ENCODE measurements at regions not wholly inside any gene's neighbourhood (a gene's known extent, or its start where the extent isn't known, plus 50 kb on each side); places are given as distances from the start of the nearest gene placed in this dataset.

GRCh38 chr4:34191443-34191842 is 2052.9 kb downstream of the ARAP2 start:
- no peak for DNase-seq (ENCODE audit: low spot score)

GRCh38 chr4:34193451-34194154 is 2050.7 kb downstream of the ARAP2 start:
- no peak for DNase-seq (ENCODE audit: low spot score)

DNA sequence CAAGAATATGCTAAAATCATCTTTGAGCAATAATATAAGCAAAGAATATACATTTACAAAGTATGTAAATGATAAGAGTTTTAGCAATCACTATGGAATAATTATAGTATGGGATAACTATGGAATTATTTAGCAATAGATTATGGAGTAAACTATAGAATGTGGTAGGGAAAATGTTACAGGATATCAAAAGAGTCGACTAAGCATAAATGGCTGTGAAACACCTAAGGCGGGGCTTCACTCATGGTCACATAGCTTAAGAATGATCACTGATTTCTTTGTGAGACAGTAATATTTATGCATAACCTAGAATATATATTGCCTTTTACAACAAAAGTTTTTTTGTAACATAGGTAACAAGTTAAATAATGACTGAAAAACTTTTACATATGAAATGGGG is 2049.7 kb downstream of the ARAP2 start:
- DNase-seq (ENCODE audit: low spot score), result no peak

DNA sequence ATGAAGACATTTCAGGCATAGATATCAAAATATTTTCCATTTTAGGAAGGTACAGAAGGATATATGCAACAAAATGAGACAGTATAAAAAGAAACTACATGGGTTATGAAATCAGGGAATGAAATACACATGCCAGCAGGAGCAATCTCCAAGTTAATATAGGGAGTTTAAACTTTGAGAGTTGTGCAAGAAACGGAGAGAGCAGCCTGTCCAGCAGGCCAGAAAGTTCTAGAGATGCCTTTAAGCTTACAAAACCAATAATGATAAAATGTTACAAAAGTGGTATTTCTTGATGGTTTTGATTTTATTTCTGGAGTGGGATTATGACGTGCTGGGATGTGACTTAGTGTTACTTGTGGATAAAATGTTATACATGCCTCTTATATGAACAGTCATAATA is 2047.9 kb downstream of the ARAP2 start:
- no peak for DNase-seq (ENCODE audit: low spot score)

- DNase-seq (ENCODE audit: low spot score), result no peak
Measured at GRCh38 chr4:34198966-34199365, 2045.3 kb downstream of the ARAP2 start.

GRCh38 chr4:34200535-34200934 is 2043.8 kb downstream of the ARAP2 start:
- DNase-seq (ENCODE audit: low spot score), result no peak

- no peak for DNase-seq (ENCODE audit: low spot score)
Measured at GRCh38 chr4:34202154-34202553, 2042.2 kb downstream of the ARAP2 start.

DNA sequence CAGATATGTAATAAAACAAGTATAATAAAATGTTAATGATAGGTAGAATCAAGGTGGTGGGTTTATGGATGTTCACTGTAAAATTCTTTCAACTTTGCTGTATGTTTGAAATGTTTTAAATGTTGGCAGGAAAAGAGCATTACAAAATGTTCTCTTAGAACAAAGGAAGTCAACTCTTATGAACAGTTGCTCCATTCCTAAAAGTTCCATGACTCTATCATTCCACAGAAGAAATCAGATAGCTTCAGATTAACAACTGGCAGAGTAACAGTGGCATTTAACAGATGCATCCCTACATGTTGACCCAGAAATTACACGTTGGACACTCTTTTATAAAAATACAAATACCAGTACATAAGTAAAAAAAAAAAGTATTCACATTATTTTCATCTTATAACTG is 2023.7 kb downstream of the ARAP2 start:
- DNase-seq (ENCODE audit: low spot score), result no peak

DNA sequence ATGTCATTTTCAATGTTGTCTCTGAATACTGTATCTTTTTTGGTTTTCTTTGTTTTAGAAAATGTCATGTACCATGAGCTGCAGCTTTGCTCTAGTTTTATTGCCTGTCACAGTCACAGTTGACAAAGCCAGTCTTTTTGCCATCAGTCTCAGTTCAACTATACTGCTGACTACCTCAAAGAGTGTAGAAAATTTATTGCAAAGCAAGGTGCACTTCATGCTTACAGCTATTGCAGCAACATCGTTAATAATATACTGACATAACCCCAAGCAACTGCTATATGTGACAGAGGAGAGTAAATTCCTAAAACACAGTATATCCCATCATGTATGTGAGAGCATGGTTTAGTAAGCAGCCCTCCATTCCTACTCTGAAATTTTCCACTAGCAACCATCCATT is 2022.3 kb downstream of the ARAP2 start:
- DNase-seq (ENCODE audit: low spot score), result no peak

DNA sequence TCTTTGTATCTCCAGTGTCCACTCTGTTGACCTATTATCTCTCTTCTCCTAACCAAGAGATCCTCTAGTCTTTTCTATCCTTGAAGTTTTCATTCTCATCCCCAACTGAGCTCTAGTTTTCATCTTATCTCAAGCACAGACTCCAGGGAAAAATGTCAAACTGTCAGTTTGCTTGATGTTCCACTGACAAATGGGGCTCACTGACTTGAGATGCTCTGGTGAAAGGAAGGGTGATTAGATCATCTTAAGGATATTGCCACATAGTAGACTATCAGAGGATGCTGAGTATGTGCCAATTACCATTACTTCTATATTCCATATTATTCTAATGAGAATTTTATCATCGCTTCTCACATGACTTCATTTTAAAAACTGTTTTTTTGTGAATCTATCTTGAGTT is 2008.2 kb downstream of the ARAP2 start:
- no peak for DNase-seq (ENCODE audit: low spot score)

DNA sequence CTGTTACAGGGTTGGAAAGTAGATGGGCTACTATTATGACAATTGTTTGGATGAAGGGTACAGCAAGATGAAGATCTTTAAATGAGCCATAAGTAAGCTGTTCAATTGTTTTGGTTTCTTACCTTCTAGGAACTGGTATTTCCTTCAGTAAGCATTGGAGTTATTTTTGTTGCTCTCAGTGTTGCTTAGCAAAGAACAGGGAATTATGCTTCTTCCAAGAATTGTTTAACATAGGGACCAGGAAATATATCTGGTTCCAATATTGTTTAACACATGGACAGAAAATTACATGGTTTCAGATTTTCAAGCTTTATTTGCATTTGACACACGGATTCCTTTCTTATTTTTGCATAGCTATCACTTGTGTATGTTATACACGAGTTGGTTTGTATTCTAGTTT is 1999.0 kb downstream of the ARAP2 start:
- DNase-seq (ENCODE audit: low spot score), result no peak

DNA sequence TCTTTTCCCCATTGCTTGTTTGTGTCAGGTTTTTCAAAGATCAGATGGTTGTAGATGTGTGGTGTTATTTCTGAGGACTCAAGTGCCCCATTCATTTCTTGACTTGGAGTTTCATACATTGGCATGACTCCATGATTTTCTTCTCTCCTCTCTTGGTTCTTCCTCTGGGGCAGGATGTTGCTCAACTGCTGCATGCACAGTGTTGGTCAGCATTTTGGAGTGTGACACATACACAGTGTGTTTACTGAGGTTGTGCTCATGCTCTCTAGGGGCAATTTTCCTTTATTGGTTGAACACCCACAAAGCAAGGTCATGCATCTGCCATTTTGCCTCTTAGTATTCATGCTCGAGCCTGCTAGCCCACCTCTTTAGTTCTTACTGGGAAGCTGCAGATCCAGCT is 1993.8 kb downstream of the ARAP2 start:
- no peak for DNase-seq (ENCODE audit: low spot score)

GRCh38 chr4:34253239-34253638 is 1991.1 kb downstream of the ARAP2 start:
- DNase-seq (ENCODE audit: low spot score), result no peak

DNA sequence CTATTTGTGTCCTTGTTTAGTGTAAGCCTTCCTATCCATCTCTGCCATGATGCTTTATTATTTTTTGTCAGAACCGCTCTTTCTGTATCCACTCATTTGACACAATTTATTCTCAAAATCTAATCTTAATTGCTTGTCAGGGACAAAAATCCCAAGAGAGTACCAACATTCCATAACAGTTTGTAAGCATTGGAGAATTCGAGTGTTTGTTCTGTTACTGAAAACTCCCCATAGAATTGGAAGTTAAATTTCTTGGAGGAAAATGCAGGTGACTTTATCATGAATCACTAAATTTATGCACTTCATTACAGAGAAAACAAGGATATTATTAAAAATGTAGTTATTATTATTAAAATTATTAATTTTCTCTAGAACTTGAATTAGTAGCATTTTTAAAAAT is 1986.1 kb downstream of the ARAP2 start:
- DNase-seq (ENCODE audit: low spot score), result no peak

GRCh38 chr4:34261799-34262314 is 1982.5 kb downstream of the ARAP2 start:
- DNase-seq (ENCODE audit: low spot score), result no peak

GRCh38 chr4:34269613-34270012 is 1974.7 kb downstream of the ARAP2 start:
- DNase-seq (ENCODE audit: low spot score), result no peak

DNA sequence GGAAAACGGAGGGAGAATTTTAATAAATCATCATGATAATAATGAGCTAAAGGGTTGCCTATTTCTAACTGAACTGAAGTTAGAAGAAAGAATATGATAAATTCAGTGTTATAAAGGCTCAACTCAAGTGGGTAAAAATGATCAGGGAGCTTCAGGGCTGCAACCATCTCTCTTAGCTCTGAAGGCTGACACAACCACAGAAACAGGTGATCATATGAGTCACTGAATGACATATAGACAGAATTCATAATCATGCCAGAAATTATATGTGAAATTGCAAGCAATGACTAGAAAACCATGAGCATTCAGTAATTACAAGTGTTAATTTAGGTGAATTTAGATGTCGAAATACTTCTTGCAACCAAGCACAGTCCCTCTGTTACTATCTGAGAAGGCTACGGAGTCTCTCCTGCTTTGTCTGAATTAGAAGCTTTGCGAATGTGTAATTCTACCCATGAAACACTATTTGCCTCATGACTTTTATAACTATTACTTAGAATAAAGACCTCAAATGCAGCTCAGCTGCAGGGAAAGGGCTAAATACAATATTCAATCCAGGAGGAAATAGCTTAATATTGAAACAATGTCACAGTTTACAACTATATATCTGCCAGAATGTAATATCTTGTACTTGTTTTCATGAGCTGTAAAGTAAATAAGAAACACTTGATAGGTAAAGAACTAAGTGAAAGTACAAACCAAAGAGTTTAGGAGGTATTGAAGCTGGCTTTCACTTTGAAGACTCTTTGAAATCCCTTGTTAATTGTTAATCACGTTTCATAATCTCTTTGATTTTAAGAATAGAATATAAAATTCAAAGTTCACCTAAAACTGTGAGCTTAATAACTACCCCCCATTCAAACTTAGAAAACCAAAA is 1972.6 kb downstream of the ARAP2 start:
- DNase-seq (ENCODE audit: low spot score), result no peak

DNA sequence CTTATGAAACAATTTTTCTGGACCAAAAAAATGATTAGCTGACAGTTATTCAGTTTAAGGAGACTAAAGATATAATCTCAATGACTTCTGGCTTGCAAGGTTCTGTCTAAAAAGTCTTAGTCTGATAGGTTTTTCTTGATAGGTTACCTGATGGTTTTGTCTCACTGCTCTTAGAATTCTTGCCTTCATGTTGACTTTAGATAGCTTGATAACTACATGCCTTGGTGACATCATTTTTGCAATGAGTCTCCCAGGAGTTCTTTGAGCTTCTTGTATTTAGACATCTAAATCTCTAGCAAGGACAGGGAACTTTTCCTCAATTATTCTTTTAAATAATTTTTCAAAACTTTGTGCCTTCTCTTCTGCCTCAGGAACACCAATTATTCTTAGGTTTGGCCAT is 1965.3 kb downstream of the ARAP2 start:
- DNase-seq (ENCODE audit: low spot score), result no peak

- DNase-seq (ENCODE audit: low spot score), result no peak
Measured at GRCh38 chr4:34280131-34280530, 1964.2 kb downstream of the ARAP2 start.

GRCh38 chr4:34281826-34282225 is 1962.5 kb downstream of the ARAP2 start:
- no peak for DNase-seq (ENCODE audit: low spot score)

DNA sequence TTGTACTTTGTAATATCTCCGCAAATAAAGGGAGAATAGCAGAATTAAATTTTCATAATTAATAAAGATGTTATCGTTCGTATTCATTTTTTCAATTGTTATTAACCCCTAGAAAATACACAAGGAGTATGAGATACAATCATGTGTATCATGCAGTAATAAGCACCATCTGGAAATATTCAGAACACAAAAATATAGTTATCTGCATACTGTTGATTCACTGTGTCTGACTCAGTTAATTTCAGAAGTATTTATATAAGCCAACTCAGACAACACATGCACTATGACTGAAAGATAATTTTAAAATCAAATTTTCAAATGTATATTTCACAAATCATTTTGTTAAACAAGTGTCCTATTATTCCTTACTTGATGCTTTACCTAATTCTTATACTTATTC is 1954.8 kb downstream of the ARAP2 start:
- DNase-seq (ENCODE audit: low spot score), result no peak

DNA sequence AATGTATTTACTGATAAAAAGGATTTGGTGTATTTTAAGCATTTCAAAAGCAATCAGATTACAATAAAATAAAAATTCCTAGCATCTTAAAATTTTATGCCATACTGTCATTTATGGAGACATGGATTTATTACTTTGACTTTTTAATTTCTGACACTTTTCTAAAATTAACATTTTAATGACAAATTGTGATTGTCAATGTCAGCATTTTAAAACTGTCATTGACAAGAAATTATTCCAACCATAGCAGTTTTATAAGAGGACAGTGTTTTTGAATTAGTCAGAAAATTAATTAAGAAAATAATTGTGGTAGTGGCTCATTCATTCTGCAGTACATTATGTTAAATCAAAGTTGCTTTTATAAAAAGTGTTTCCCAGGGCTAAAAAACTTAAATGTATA is 1954.4 kb downstream of the ARAP2 start:
- DNase-seq (ENCODE audit: low spot score), result no peak

DNA sequence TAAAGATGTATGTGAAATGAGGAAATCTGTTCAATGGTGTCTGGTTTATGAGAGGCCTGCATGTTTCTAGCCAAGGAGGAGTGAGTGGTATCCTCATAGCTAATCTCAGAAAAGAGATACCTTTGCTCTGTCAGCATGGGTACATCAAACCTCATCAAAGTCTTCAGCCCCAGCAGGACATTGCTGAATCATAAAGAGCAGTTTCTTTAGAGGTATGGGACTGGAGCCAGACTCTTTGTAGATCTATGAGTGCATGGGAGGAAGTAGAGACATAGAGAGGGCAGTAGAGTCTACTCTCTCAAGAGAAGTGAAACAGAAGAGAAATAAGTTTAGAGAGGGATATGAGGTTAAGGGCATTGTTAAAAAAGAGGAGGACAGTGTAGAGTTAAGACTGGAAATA is 1950.9 kb downstream of the ARAP2 start:
- no peak for DNase-seq (ENCODE audit: low spot score)
